Esophagus mucosa (tissue), 1 donor: ENCODE measurements at regions not wholly inside any gene's neighbourhood (a gene's known extent, or its start where the extent isn't known, plus 50 kb on each side); places are given as distances from the start of the nearest gene placed in this dataset.

Source experiments
- ATAC-seq: fragments of 200-7000 bp; cut with Tn5 transposase; one replicate; pipeline ENCODE4 v1.9.1; 2020
- donor health status: DM: yes; HTN: yes; CAD: no.

- no peak for ATAC-seq
These were observed 2250.4 kb downstream of the MRPL39 start for GRCh38 chr21:23356905-23357304.

GRCh38 chr21:23316190-23316589, 2291.1 kb downstream of the MRPL39 start:
- no peak for ATAC-seq

DNA sequence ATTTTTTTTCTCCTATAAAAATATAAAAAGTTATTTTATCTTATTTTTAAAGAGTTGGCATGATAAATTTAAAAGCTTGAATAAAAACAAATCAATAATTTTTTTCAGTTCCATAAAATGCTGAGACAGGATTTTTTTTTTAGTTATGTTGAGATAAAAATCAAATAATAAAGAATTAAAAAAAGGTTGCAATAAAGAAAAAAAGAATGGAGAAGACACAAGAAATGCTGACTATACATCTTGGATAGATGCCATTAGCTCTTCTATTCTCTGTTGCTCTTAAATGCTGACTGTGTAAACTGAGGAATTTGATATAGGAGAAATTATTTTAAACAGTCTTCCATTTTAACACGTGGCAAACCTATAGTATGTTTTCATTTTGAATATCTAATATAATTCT, 2298.5 kb downstream of the MRPL39 start:
- ATAC-seq = no peak

DNA sequence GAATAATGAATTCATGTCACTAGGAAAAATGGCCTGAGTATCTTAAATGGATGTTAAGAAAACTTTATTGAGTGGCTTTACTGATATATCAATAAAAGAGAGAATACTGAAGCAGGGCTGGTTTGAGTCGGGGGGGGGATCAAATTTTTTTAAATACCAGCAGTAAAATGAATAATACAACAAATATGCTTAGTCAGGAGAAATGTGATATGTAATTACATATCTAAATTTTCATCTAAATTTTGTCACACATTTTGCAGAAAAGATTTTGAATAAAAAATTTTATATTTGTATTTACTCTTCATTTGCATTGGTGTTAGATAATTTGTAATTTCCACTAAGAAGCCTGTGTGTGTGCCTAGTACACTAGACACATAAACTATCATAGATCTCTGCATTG, 2300.2 kb downstream of the MRPL39 start:
- ATAC-seq = no peak

DNA sequence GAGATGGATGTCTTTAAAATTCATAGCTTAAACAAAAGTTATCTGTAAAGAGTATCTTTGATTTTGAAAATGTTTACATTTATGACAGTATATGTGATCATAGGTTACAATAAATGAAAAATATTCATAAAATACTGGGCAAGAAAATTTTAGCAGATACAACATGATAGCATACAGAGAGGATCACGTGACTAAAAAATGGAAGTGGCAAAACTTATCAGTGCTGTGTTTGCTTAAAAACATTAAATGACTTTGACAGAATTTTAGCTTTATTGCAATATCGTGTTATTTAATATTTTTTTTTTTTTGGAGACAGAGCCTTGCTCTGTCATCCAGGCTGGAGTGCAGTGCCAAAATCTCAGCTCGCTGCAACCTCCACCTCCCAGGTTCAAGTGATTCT, 2294.1 kb downstream of the NCAM2 start:
- no peak for ATAC-seq

- ATAC-seq = no peak
These were observed 2283.7 kb downstream of the NCAM2 start for GRCh38 chr21:23281917-23282316.

DNA sequence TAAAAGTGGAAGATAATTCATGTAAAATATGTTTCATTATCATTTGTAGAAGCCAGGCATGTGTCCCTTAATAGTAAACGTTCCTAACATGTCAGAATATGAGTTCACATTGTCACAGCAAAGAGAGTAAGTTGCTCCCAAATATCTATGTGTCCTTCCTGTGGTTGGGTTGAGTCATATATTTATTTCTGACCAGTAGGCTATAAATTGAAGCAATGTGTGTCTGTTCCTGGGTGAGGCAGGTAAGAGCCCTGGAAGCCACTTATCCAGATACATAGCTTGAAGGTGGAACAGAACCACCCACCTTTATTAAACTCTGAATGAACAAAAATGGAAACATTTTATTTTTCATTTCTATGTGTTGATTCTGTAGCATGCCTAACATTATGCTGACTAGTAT, 2251.6 kb downstream of the NCAM2 start:
- ATAC-seq = no peak

GRCh38 chr21:23247334-23247733, 2249.1 kb downstream of the NCAM2 start:
- no peak for ATAC-seq

DNA sequence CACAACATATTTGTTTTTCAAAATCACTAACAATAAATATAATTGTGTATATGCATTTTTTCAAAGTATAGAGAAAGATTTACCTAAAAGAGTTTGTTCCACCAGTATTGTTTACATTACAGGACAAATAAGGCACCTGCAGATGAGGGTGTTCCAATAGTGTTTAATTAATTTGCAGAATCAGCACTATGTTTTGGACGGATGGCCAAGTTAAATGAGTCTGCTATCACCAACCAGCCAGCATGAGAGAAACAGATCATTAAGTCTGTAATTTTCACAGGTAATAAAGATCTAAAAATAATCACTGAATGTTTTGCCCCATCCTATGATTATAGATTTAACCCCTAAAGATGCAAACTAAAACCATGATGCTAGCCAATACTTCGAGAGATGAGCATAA, 2247.0 kb downstream of the NCAM2 start:
- ATAC-seq = no peak

DNA sequence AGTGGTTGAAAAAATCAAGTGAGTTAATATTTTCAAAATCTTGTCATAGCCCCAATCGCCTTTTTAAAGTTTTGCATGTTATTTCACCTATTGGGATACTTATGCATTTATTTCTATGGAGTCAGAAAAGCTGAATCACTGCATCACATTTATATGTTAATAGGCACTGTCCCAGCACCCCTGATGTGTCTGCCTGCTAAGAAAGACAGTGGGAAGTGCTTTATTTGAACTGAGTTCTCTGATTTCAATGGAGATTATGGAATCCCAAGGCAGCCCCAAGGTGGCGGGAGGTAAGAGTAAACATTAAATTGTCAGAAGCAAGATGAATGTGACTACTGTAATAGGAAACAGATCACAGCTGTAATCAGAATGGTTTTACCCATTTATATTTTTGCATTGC, 2225.7 kb downstream of the NCAM2 start:
- ATAC-seq = no peak

- no peak for ATAC-seq
These were observed 2220.5 kb downstream of the NCAM2 start for GRCh38 chr21:23218667-23219066.

DNA sequence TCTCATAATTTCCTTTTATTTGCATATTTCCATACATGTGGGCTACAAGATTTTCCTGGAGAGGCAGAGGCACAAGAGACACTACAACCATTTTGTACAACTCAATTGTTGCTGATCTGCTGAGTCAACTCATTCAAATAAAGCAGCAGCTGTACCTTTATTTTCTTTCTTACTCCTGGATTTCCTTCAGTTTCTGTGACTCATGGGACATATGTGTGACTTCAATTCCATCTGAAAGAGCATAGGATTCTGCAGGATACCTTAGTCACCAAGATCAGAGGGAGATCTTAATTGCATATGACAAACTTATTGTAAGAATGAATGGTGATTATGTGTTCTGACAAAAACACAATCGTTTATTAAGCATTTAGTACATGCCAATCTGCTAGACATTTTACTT, 2219.4 kb downstream of the NCAM2 start:
- no peak for ATAC-seq

DNA sequence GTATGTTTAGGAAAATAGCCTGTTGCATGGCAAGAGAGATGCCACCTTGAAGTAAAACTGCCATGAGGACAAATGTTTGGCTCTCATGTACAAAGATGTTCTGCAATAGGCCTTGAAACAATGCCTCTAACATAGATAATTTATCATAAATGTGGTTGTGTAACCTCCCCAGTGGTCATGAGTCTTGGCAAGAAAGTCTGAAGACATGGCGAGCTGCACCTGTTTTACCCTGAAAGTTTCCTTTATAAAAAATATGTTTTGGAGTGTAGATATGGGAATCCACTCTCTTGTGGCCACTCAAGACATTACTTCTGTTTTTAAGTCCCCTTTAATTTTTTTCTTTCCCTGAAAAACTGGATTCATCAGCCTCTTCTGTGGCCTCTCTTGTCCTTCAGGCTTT, 2217.1 kb downstream of the NCAM2 start:
- no peak for ATAC-seq
